ENCODE measurements at regions not wholly inside any gene's neighbourhood (a gene's known extent, or its start where the extent isn't known, plus 50 kb on each side); places are given as distances from the start of the nearest gene placed in this dataset.

DNA sequence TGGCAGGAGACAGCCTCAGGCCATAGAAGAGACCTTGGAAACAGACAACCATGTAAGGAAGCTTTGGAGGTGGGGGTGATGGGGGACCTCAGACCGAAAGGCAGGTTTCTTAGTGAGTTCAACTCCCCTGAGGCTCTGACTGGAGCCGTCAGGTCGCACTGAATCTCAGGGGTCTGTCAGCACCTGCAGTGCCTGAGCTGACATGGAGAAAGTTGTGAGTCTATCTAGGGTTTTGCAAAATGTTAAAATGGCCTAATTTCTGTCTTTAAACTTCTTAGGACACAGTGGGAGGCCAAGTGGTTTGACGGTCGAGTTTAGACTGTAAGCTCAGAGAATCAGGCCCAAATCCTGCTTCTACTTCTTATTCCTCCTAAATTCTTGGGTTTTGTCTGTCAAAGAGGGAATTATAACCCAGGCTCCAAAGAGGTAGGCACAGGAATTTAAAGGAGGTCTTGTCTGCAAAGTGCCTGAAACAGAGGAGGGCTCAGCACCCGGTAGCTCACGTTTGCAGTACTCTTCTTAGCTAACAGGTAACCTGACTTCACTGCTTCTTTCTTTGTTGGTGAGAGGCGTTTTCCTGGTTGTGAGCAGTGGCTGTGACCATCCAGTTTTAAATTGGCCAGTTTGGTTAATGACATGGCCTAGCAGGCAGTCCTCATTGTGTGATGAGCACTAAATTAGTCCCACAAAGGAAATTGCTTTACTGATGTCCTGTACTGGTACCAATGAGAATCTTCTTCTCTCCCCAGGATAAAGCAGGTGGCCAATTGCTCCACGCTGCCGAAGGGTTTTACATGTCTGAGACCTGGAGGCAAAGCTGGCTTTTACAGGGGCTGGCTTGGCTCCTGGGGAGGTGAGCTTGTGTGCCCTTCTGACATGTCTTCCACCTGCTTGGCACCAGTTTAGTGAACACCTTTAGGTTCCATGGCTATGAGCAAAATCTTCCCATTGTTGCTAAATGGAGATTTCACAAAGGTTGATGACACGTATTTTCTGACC, 95.7 kb downstream of the MYCN start:
- H3K4me3 ChIP-seq (ENCODE audit: low read length): no peak overlapping the region
- ChIA-PET CTCF (no interaction called here), POLR2A (no interaction called here)
- no peak for DNase-seq
- no peaks in the 10 kb centered on the region for H3K4me1 Mint-ChIP-seq
- H3K27ac ChIP-seq (ENCODE audit: low read depth, low read length): no peak overlapping the region
- no peak overlapping the region for H3K27ac Mint-ChIP-seq
- H3K27me3 Mint-ChIP-seq: no peaks in the 10 kb centered on the region
- H3K27me3 ChIP-seq (ENCODE audit: insufficient read depth, low read length, poor library complexity, severe bottlenecking): no peaks in the 10 kb centered on the region
- H3K4me1 ChIP-seq (ENCODE audit: insufficient read depth, low read length): no peaks in the 10 kb centered on the region
- no peaks in the 10 kb centered on the region for H3K9me3 ChIP-seq (ENCODE audit: low read length)
- H3K36me3 ChIP-seq (ENCODE audit: insufficient read depth, low read length): no peaks in the 10 kb centered on the region
- H3K9me3 Mint-ChIP-seq: peaks cover 0 to 4% (median 0%) of the 10 kb centered on the region in 5 donors
- no peak overlapping the region for H3K4me3 Mint-ChIP-seq
- no peaks in the 10 kb centered on the region for H3K36me3 Mint-ChIP-seq

DNA sequence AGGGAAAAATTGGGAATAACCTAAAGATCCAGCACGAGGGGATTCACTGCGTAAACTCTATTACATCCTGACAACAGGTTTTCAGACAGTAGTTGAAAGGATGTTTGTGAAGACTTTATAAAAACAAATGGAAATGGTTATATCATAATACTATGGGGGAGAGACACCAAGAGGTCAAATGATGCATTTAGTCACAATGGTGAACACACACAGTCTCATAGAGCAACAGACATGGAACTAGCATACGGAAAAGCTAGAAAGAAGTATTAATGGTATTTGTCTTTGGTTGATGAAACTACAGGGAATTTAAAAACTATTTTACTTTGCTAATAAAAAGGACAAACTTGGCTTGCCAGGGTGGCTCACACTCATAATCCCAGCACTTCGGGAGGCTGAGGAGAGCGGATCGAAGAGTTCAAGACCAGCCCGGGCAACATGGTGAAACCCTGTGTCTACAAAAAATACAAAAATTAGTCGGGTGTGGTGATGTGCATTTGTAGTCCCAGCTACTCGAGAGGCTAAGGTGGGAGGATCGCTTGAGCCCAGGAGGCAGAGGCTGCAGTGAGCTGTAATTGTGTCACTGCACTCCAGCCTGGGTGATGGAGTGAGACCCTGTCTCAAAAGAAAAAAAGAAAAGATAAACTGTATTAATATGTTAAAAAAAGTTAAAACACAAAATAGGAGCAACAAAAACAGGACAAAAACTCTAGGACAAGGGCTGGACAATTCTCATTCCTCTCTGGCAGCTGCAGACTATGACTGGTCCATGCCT, 94.8 kb downstream of the MYCN start:
- POLR2A ChIA-PET: no interaction called here
- DNase-seq: no peak
- Mint-ChIP-seq H3K27ac (no peak overlapping the region), H3K4me3 (no peak overlapping the region), H3K36me3 (no peaks in the 10 kb centered on the region), H3K27me3 (no peaks in the 10 kb centered on the region), H3K4me1 (no peaks in the 10 kb centered on the region), H3K9me3 (peaks cover 0 to 4% (median 0%) of the 10 kb centered on the region in 5 donors)
- H3K9me3 ChIP-seq (ENCODE audit: low read length): no peaks in the 10 kb centered on the region
- H3K27ac ChIP-seq (ENCODE audit: low read depth, low read length): no peak overlapping the region
- H3K4me3 ChIP-seq (ENCODE audit: low read length): no peak overlapping the region
- CTCF ChIA-PET: no interaction called here
- H3K36me3 ChIP-seq (ENCODE audit: insufficient read depth, low read length): no peaks in the 10 kb centered on the region
- H3K4me1 ChIP-seq (ENCODE audit: insufficient read depth, low read length): no peaks in the 10 kb centered on the region
- no peaks in the 10 kb centered on the region for H3K27me3 ChIP-seq (ENCODE audit: insufficient read depth, low read length, poor library complexity, severe bottlenecking)

GRCh38 chr2:16034151-16034974, 94.0 kb downstream of the MYCN start:
- H3K27ac Mint-ChIP-seq: no peak overlapping the region
- no peak overlapping the region for H3K27ac ChIP-seq (ENCODE audit: low read depth, low read length)
- H3K9me3 ChIP-seq (ENCODE audit: low read length): no peaks in the 10 kb centered on the region
- no peak overlapping the region for H3K4me3 Mint-ChIP-seq
- H3K4me3 ChIP-seq (ENCODE audit: low read length): no peak overlapping the region
- H3K36me3 Mint-ChIP-seq: no peaks in the 10 kb centered on the region
- H3K36me3 ChIP-seq (ENCODE audit: insufficient read depth, low read length): no peaks in the 10 kb centered on the region
- no peaks in the 10 kb centered on the region for H3K27me3 Mint-ChIP-seq
- ChIA-PET CTCF (no interaction called here), POLR2A (no interaction called here)
- no peaks in the 10 kb centered on the region for H3K27me3 ChIP-seq (ENCODE audit: insufficient read depth, low read length, poor library complexity, severe bottlenecking)
- DNase-seq: no peak
- H3K4me1 Mint-ChIP-seq: no peaks in the 10 kb centered on the region
- H3K9me3 Mint-ChIP-seq: peaks cover 0 to 4% (median 0%) of the 10 kb centered on the region in 5 donors
- H3K4me1 ChIP-seq (ENCODE audit: insufficient read depth, low read length): no peaks in the 10 kb centered on the region

GRCh38 chr2:16033032-16033293, 92.6 kb downstream of the MYCN start:
- H3K4me1 ChIP-seq (ENCODE audit: insufficient read depth, low read length): no peaks in the 10 kb centered on the region
- H3K9me3 ChIP-seq (ENCODE audit: low read length): no peaks in the 10 kb centered on the region
- peaks cover 0 to 2% (median 0%) of the 10 kb centered on the region in 5 donors for H3K9me3 Mint-ChIP-seq
- H3K4me3 ChIP-seq (ENCODE audit: low read length): no peak overlapping the region
- no peak overlapping the region for H3K27ac ChIP-seq (ENCODE audit: low read depth, low read length)
- CTCF ChIA-PET: no interaction called here
- no peaks in the 10 kb centered on the region for H3K36me3 ChIP-seq (ENCODE audit: insufficient read depth, low read length)
- POLR2A ChIA-PET: no interaction called here
- no peak overlapping the region for H3K4me3 Mint-ChIP-seq
- no peaks in the 10 kb centered on the region for H3K4me1 Mint-ChIP-seq
- DNase-seq: no peak
- no peaks in the 10 kb centered on the region for H3K27me3 Mint-ChIP-seq
- H3K36me3 Mint-ChIP-seq: no peaks in the 10 kb centered on the region
- H3K27me3 ChIP-seq (ENCODE audit: insufficient read depth, low read length, poor library complexity, severe bottlenecking): no peaks in the 10 kb centered on the region
- no peak overlapping the region for H3K27ac Mint-ChIP-seq

DNA sequence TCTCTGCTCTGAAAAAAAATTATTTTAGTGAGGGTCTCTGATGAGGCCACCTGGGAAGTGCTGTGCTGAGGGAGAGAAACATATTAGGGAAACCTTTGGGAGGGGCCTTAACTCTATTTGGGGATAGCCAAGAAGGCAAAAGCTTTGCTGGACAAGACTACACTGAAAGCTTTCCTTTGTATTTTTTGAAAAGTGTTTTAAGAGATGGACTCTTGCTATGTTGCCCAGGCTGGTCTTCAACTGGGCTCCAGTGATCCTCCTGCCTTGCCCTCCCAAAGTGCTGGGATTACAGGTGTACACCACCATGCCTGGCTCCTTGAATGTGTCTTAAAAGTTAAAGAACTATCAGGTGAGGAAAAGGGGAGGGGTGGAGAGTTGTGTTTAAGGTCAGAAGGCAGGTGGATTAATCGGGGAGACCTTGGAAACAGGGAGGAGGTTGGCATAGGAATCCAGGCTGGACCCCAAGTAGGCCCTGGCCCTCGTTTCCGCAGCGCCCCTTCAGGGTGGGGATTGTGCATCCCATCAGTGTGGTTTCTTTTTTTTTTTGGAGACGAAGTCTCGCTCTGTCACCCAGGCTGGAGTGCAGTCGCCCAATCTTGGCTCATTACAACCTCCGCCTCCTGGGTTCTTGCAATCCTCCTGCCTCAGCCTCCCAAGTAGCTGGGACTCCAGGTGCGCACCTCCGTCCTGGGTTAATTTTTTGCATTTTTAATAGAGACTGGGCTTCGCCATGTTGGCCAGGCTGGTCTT, 92.1 kb downstream of the MYCN start:
- Histone ChIP-seq H3K36me3 (ENCODE audit: insufficient read depth, low read length) (no peaks in the 10 kb centered on the region), H3K9me3 (ENCODE audit: low read length) (no peaks in the 10 kb centered on the region), H3K4me1 (ENCODE audit: insufficient read depth, low read length) (no peaks in the 10 kb centered on the region), H3K27me3 (ENCODE audit: insufficient read depth, low read length, poor library complexity, severe bottlenecking) (no peaks in the 10 kb centered on the region), H3K4me3 (ENCODE audit: low read length) (no peak overlapping the region), H3K27ac (ENCODE audit: low read depth, low read length) (no peak overlapping the region)
- Mint-ChIP-seq H3K27me3 (no peaks in the 10 kb centered on the region), H3K4me3 (no peak overlapping the region), H3K4me1 (no peaks in the 10 kb centered on the region), H3K36me3 (no peaks in the 10 kb centered on the region), H3K27ac (no peak overlapping the region), H3K9me3 (peaks cover 0 to 2% (median 0%) of the 10 kb centered on the region in 5 donors)
- DNase-seq: no peak
- CTCF ChIA-PET: no interaction called here
- POLR2A ChIA-PET: no interaction called here

DNA sequence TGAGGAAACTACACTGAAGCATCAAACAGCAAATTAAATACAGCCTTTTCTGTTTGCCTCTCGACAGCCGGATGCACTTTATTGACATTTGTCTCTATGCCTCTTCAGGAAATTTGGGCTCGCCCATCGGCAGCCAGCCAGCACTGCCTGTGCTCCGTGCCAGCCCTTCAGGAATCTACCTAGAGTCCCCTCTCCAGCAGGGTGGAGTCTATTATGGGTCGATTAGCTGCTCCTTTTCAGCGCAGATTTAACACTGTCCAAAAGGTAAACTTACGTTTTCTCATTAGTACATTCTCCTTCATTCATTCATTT, 91.5 kb downstream of the MYCN start:
- Histone ChIP-seq H3K4me1 (ENCODE audit: insufficient read depth, low read length) (no peaks in the 10 kb centered on the region), H3K4me3 (ENCODE audit: low read length) (no peak overlapping the region), H3K27ac (ENCODE audit: low read depth, low read length) (no peak overlapping the region), H3K9me3 (ENCODE audit: low read length) (no peaks in the 10 kb centered on the region), H3K27me3 (ENCODE audit: insufficient read depth, low read length, poor library complexity, severe bottlenecking) (no peaks in the 10 kb centered on the region), H3K36me3 (ENCODE audit: insufficient read depth, low read length) (no peaks in the 10 kb centered on the region)
- no peaks in the 10 kb centered on the region for H3K9me3 Mint-ChIP-seq
- DNase-seq: no peak
- no peaks in the 10 kb centered on the region for H3K27me3 Mint-ChIP-seq
- POLR2A ChIA-PET: no interaction called here
- CTCF ChIA-PET: no interaction called here
- H3K4me3 Mint-ChIP-seq: no peak overlapping the region
- no peaks in the 10 kb centered on the region for H3K4me1 Mint-ChIP-seq
- no peak overlapping the region for H3K27ac Mint-ChIP-seq
- no peaks in the 10 kb centered on the region for H3K36me3 Mint-ChIP-seq

GRCh38 chr2:16031058-16031847, 90.9 kb downstream of the MYCN start:
- H3K4me1 Mint-ChIP-seq: no peaks in the 10 kb centered on the region
- peaks cover 0 to 1% (median 0%) of the 10 kb centered on the region in 5 donors for H3K9me3 Mint-ChIP-seq
- POLR2A ChIA-PET: no interaction called here
- no peaks in the 10 kb centered on the region for H3K9me3 ChIP-seq (ENCODE audit: low read length)
- H3K27ac Mint-ChIP-seq: no peak overlapping the region
- H3K27ac ChIP-seq (ENCODE audit: low read depth, low read length): no peak overlapping the region
- H3K4me3 Mint-ChIP-seq: no peak overlapping the region
- CTCF ChIA-PET: no interaction called here
- no peaks in the 10 kb centered on the region for H3K27me3 Mint-ChIP-seq
- no peak overlapping the region for H3K4me3 ChIP-seq (ENCODE audit: low read length)
- H3K27me3 ChIP-seq (ENCODE audit: insufficient read depth, low read length, poor library complexity, severe bottlenecking): no peaks in the 10 kb centered on the region
- H3K36me3 Mint-ChIP-seq: no peaks in the 10 kb centered on the region
- no peak for DNase-seq
- no peaks in the 10 kb centered on the region for H3K36me3 ChIP-seq (ENCODE audit: insufficient read depth, low read length)
- H3K4me1 ChIP-seq (ENCODE audit: insufficient read depth, low read length): no peaks in the 10 kb centered on the region
